NCI-H2081 (cell line): ENCODE measurements at regions not wholly inside any gene's neighbourhood (a gene's known extent, or its start where the extent isn't known, plus 50 kb on each side); places are given as distances from the start of the nearest gene placed in this dataset.
"Not testable (repeated sequence)": the region's sequence is repeated elsewhere in the genome, so short reads cannot be mapped to it uniquely, and the experiment has no call there.

Experiments used
- DNase-seq, 2 experiments: peaks; one replicate each; lab custom pipeline; 2025; lab: John Stamatoyannopoulos, UW

GRCh38 chr17:62154909-62155308 is 89.8 kb upstream of the MED13 start:
- no peak for DNase-seq

GRCh38 chr17:62150471-62150870 is 85.4 kb upstream of the MED13 start:
- DNase-seq: no peak

GRCh38 chr17:62149961-62150360 is 84.9 kb upstream of the MED13 start:
- no peak for DNase-seq

GRCh38 chr17:62147284-62147683 is 82.2 kb upstream of the MED13 start:
- DNase-seq: no peak

GRCh38 chr17:62140836-62141235 is 75.8 kb upstream of the MED13 start:
- DNase-seq: no peak

- no peak for DNase-seq
Observed at GRCh38 chr17:62140376-62140775, 75.3 kb upstream of the MED13 start.

GRCh38 chr17:62139690-62140354 is 74.7 kb upstream of the MED13 start:
- DNase-seq: not testable (repeated sequence)

GRCh38 chr17:62139141-62139540 is 74.1 kb upstream of the MED13 start:
- no peak for DNase-seq

GRCh38 chr17:62138676-62139121 is 73.6 kb upstream of the MED13 start:
- not testable (repeated sequence) for DNase-seq

GRCh38 chr17:62137734-62138624 is 72.9 kb upstream of the MED13 start:
- DNase-seq: not testable (repeated sequence)

- not testable (repeated sequence) for DNase-seq
Observed at GRCh38 chr17:62137013-62137733, 72.1 kb upstream of the MED13 start.

- no peak for DNase-seq
Observed at GRCh38 chr17:62135742-62136141, 70.7 kb upstream of the MED13 start.

- not testable (repeated sequence) for DNase-seq
Observed at GRCh38 chr17:62135096-62135495, 70.0 kb upstream of the MED13 start.

GRCh38 chr17:62134397-62134796 is 69.3 kb upstream of the MED13 start:
- DNase-seq: no peak

- DNase-seq: not testable (repeated sequence)
Observed at GRCh38 chr17:62131271-62131670, 66.2 kb upstream of the MED13 start.

GRCh38 chr17:62130739-62131138 is 65.7 kb upstream of the MED13 start:
- no peak for DNase-seq

- peak; percentile 37 to 68 for DNase-seq
Observed at GRCh38 chr17:62126292-62126691, 61.2 kb upstream of the MED13 start.

GRCh38 chr17:62125307-62125706 is 60.2 kb upstream of the MED13 start:
- DNase-seq: no peak

- DNase-seq: no peak
Observed at GRCh38 chr17:62121025-62121730, 56.1 kb upstream of the MED13 start.

- DNase-seq: no peak
Observed at GRCh38 chr17:62119373-62119772, 54.3 kb upstream of the MED13 start.
